ENCODE measurements at regions not wholly inside any gene's neighbourhood (a gene's known extent, or its start where the extent isn't known, plus 50 kb on each side); places are given as distances from the start of the nearest gene placed in this dataset.

- no peak for FAIRE-seq
Measured at GRCh38 chrX:155682834-155683233, 70.1 kb upstream of the TMLHE start.

GRCh38 chrX:155679715-155680114 lies 67.0 kb upstream of the TMLHE start:
- no peak overlapping the region for H3K27ac ChIP-seq (ENCODE audit: insufficient read depth, low read depth, low read length)
- H3K36me3 ChIP-seq (ENCODE audit: control insufficient read depth in 2 of 2, extremely low read depth in 1 of 2, insufficient read depth in 2 of 2, low read length in 2 of 2), result no peaks in the 10 kb centered on the region
- intact Hi-C loops (cut with micrococcal nuclease), result no loop called here
- H3K79me2 ChIP-seq (ENCODE audit: control insufficient read depth, insufficient read depth, low read length), result no peaks in the 10 kb centered on the region
- CTCF ChIA-PET, result no interaction called here
- H2AFZ ChIP-seq (ENCODE audit: low read depth, low read length), result no peak overlapping the region
- H3K9ac ChIP-seq (replicated peaks; ENCODE audit: extremely low read depth, insufficient read depth, low read length), result no peak overlapping the region
- H3K4me3 ChIP-seq (replicated peaks in 1 of 3; ENCODE audit: insufficient read depth in 1 of 3, low read depth in 1 of 3, low read length in 3 of 3), result no peak overlapping the region
- no peaks in the 10 kb centered on the region for H3K4me1 ChIP-seq (ENCODE audit: control insufficient read depth, extremely low read depth, insufficient read depth, low read length)
- DNase-seq (ENCODE audit: low read depth, low spot score) (no peak), FAIRE-seq (no peak)
- no peaks in the 10 kb centered on the region for H3K27me3 ChIP-seq (ENCODE audit: control insufficient read depth in 2 of 2, insufficient read depth in 2 of 2, low read length in 2 of 2)
- POLR2A ChIA-PET, result no interaction called here
- BruUV-seq (replicated peaks), result no TSS peak
- TF ChIP-seq FOS (IDR thresholded peaks at IDR 0.05; ENCODE audit: borderline replicate concordance, insufficient read depth, low read length) (no peak), MYC (IDR thresholded peaks at IDR 0.05; ENCODE audit: low read depth, low read length) (no peak), GATA2 (IDR thresholded peaks at IDR 0.05; ENCODE audit: insufficient read depth, insufficient read length, low read depth, low read length) (no peak)
- dilution Hi-C loops (cut with MboI; ENCODE audit: extremely low pct_ligation_motif_present, low sequenced_read_pairs), result no loop called here
- no peaks in the 10 kb centered on the region for H4K20me1 ChIP-seq (replicated peaks; ENCODE audit: control insufficient read depth, extremely low read depth, insufficient read depth, low read length)
- no peak overlapping the region for H3K4me2 ChIP-seq (ENCODE audit: insufficient read depth, low read length)
- no peaks in the 10 kb centered on the region for H3K9me3 ChIP-seq (replicated peaks; ENCODE audit: control insufficient read depth, insufficient read depth, low read length)
- no peaks in the 10 kb centered on the region for H3K9me1 ChIP-seq (replicated peaks; ENCODE audit: control insufficient read depth, extremely low read depth, insufficient read depth, low read length)

More at GRCh38 chrX:155682834-155683233, 70.1 kb upstream of the TMLHE start:
- H3K27me3 ChIP-seq (ENCODE audit: control insufficient read depth in 2 of 2, insufficient read depth in 2 of 2, low read length in 2 of 2), result no peaks in the 10 kb centered on the region
- no peak for DNase-seq (ENCODE audit: low read depth, low spot score)
- CTCF ChIA-PET, result no interaction called here
- H3K4me3 ChIP-seq (replicated peaks in 1 of 3; ENCODE audit: insufficient read depth in 1 of 3, low read depth in 1 of 3, low read length in 3 of 3), result no peak overlapping the region
- BruUV-seq (replicated peaks), result no TSS peak
- dilution Hi-C loops (cut with MboI; ENCODE audit: extremely low pct_ligation_motif_present, low sequenced_read_pairs) (no loop called here), intact Hi-C loops (cut with micrococcal nuclease) (no loop called here)
- no peaks in the 10 kb centered on the region for H3K9me1 ChIP-seq (replicated peaks; ENCODE audit: control insufficient read depth, extremely low read depth, insufficient read depth, low read length)
- POLR2A ChIA-PET, result no interaction called here
- H3K36me3 ChIP-seq (ENCODE audit: control insufficient read depth in 2 of 2, extremely low read depth in 1 of 2, insufficient read depth in 2 of 2, low read length in 2 of 2), result no peaks in the 10 kb centered on the region
- no peaks in the 10 kb centered on the region for H4K20me1 ChIP-seq (replicated peaks; ENCODE audit: control insufficient read depth, extremely low read depth, insufficient read depth, low read length)
- H3K9ac ChIP-seq (replicated peaks; ENCODE audit: extremely low read depth, insufficient read depth, low read length), result no peak overlapping the region
- no peaks in the 10 kb centered on the region for H3K79me2 ChIP-seq (ENCODE audit: control insufficient read depth, insufficient read depth, low read length)
- H3K27ac ChIP-seq (ENCODE audit: insufficient read depth, low read depth, low read length), result no peak overlapping the region
- TF ChIP-seq POLR2AphosphoS5 (IDR thresholded peaks at IDR 0.05; ENCODE audit: insufficient read depth, low read depth, low read length) (no peak), MAX (IDR thresholded peaks at IDR 0.05; ENCODE audit: insufficient read depth, insufficient read length) (no peak), MYC (IDR thresholded peaks at IDR 0.05; ENCODE audit: low read depth, low read length) (no peak), GATA2 (IDR thresholded peaks at IDR 0.05; ENCODE audit: insufficient read depth, insufficient read length, low read depth, low read length) (no peak)
- H3K4me2 ChIP-seq (ENCODE audit: insufficient read depth, low read length), result no peak overlapping the region
- no peaks in the 10 kb centered on the region for H3K9me3 ChIP-seq (replicated peaks; ENCODE audit: control insufficient read depth, insufficient read depth, low read length)
- no peak overlapping the region for H2AFZ ChIP-seq (ENCODE audit: low read depth, low read length)
- H3K4me1 ChIP-seq (ENCODE audit: control insufficient read depth, extremely low read depth, insufficient read depth, low read length), result no peaks in the 10 kb centered on the region

All from endothelial cell of umbilical vein (primary cell).